Gastroesophageal sphincter (tissue), 3 donors: ENCODE measurements at regions not wholly inside any gene's neighbourhood (a gene's known extent, or its start where the extent isn't known, plus 50 kb on each side); places are given as distances from the start of the nearest gene placed in this dataset.
"Not testable (repeated sequence)": the region's sequence is repeated elsewhere in the genome, so short reads cannot be mapped to it uniquely, and the experiment has no call there.

Experiments used
- CTCF ChIP-seq, 4 experiments: fragments of 200-600 bp in 2 of 4; fragments of 450-650 bp in 2 of 4; sonication (generic) in 1 of 4; IDR thresholded peaks; one replicate each; pipeline ENCODE4 v1.5.1; 2017 to 2019; ENCODE audit warnings: antibody characterized with exemption in 4 of 4, mild to moderate bottlenecking in 2 of 4, moderate library complexity in 2 of 4
- POLR2A ChIP-seq, 2 donors: fragments of 450-650 bp; IDR thresholded peaks; one replicate each; pipeline ENCODE4 v1.6.1; 2017; ENCODE audit warnings: antibody characterized with exemption in 2 of 2, mild to moderate bottlenecking in 2 of 2, moderate library complexity in 1 of 2

DNA sequence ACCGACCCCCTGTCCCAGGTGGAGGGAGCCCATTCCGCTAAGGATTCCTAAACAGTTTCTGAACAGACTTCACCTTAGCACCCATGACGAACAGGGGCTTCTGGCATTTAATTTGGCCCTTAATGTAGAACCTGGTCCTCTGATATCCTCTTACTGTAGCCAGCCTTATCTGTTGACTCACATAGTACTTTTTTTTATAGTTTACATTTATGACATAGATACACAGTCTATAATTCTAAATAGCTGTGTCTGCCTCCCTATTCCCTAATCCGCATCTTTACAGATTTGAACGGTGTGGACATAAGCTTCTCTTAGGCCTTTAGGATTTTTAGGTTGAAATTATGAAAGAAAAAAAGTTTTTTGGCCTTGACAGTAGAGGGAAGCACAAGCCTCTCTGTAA, 104.9 kb downstream of the TBC1D26 start:
- TF ChIP-seq CTCF, POLR2A (IDR thresholded peaks at IDR 0.05): not testable (repeated sequence)
